HG03520 (cell line): ENCODE measurements at regions not wholly inside any gene's neighbourhood (a gene's known extent, or its start where the extent isn't known, plus 50 kb on each side); places are given as distances from the start of the nearest gene placed in this dataset.
"Not testable (repeated sequence)": the region's sequence is repeated elsewhere in the genome, so short reads cannot be mapped to it uniquely, and the experiment has no call there.

Source experiments
- ATAC-seq: cut with Tn5 transposase; IDR thresholded peaks from one replicate; pipeline ENCODE4 v1.9.1; 2021; ENCODE audit warnings: mild to moderate bottlenecking, moderate library complexity; ENCODE audit not compliant: unreplicated experiment

GRCh38 chr6:6748001-6748400 lies 159.5 kb downstream of the LY86 start:
- ATAC-seq, result no peak

- no peak for ATAC-seq
These were observed 161.4 kb downstream of the LY86 start for GRCh38 chr6:6749702-6750491.

GRCh38 chr6:6750594-6751265 lies 162.2 kb downstream of the LY86 start:
- ATAC-seq, result no peak

- no peak for ATAC-seq
These were observed 162.7 kb downstream of the LY86 start for GRCh38 chr6:6751266-6751596.

GRCh38 chr6:6751619-6752023 lies 163.1 kb downstream of the LY86 start:
- no peak for ATAC-seq

GRCh38 chr6:6752129-6752528 lies 163.6 kb downstream of the LY86 start:
- no peak for ATAC-seq

GRCh38 chr6:6753301-6753700 lies 164.8 kb downstream of the LY86 start:
- no peak for ATAC-seq

- ATAC-seq, result no peak
These were observed 168.0 kb downstream of the LY86 start for GRCh38 chr6:6756526-6756925.

- no peak for ATAC-seq
These were observed 170.0 kb downstream of the LY86 start for GRCh38 chr6:6758546-6758914.

GRCh38 chr6:6758915-6759654 lies 170.6 kb downstream of the LY86 start:
- ATAC-seq, result peak; percentile 85

GRCh38 chr6:6760002-6760401 lies 171.5 kb downstream of the LY86 start:
- no peak for ATAC-seq

- not testable (repeated sequence) for ATAC-seq
These were observed 174.0 kb downstream of the LY86 start for GRCh38 chr6:6762566-6762965.

- no peak for ATAC-seq
These were observed 176.4 kb downstream of the LY86 start for GRCh38 chr6:6764764-6765434.

GRCh38 chr6:6766230-6766905 lies 177.8 kb downstream of the LY86 start:
- no peak for ATAC-seq

- ATAC-seq, result no peak
These were observed 180.9 kb downstream of the LY86 start for GRCh38 chr6:6769466-6769865.

GRCh38 chr6:6771224-6771945 lies 182.9 kb downstream of the LY86 start:
- ATAC-seq, result no peak

- ATAC-seq, result no peak
These were observed 183.4 kb downstream of the LY86 start for GRCh38 chr6:6771964-6772363.

- no peak for ATAC-seq
These were observed 184.2 kb downstream of the LY86 start for GRCh38 chr6:6772751-6773150.

GRCh38 chr6:6775074-6775473 lies 186.6 kb downstream of the LY86 start:
- no peak for ATAC-seq

GRCh38 chr6:6780231-6780630 lies 191.7 kb downstream of the LY86 start:
- ATAC-seq, result no peak
